B cell (primary cell): ENCODE measurements at regions not wholly inside any gene's neighbourhood (a gene's known extent, or its start where the extent isn't known, plus 50 kb on each side); places are given as distances from the start of the nearest gene placed in this dataset.

Source experiments
- CTCF ChIP-seq: fragments of 200-600 bp; IDR thresholded peaks from one replicate; pipeline ENCODE4 v1.8.0; 2022; ENCODE audit warnings: antibody characterized with exemption, mild to moderate bottlenecking
- EZH2 ChIP-seq: IDR thresholded peaks from 2 replicates; pipeline ENCODE4 v1.6.1; 2012; ENCODE audit warnings: borderline replicate concordance, low read depth, mild to moderate bottlenecking, moderate library complexity, low read length; ENCODE audit not compliant: insufficient read depth, poor library complexity, severe bottlenecking

GRCh38 chr7:93747019-93747418 is 143.5 kb downstream of the TFPI2 start:
- no peak for TF ChIP-seq CTCF
- no peak for TF ChIP-seq EZH2
